AG09319 (cell line): ENCODE measurements at regions not wholly inside any gene's neighbourhood (a gene's known extent, or its start where the extent isn't known, plus 50 kb on each side); places are given as distances from the start of the nearest gene placed in this dataset.

Experiments used
- DNase-seq: peaks from one replicate; pipeline ENCODE4 v3.0.0-alpha.2; 2010; ENCODE audit warnings: low read depth; ENCODE audit errors: extremely low read depth
- TF ChIP-seq, protein P1 (sequence below): IDR thresholded peaks from 2 replicates; pipeline ENCODE4 v1.5.1; 2011; ENCODE audit warnings: low read depth, mild to moderate bottlenecking, inconsistent platforms, low read length, moderate library complexity

DNA sequence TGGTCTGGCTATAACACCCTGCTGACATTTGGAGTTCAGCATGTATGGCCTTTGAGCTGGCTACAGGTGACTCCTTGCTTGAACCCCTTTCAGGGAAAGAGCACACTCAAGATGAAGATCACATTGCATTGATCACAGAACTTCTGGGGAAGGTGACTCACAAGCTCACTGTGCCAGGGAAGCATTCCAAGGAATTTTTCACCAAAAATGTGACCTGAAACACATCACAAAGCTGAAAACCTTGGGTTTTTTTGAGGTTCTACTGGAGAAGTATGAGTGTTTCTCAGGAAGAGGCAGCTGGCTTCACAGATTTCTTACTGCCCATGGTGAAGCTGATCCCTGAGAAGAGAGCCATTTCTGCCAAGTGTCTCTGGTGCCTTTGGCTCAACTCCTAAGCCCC lies 879.0 kb downstream of the CBLN2 start:
- TF ChIP-seq, protein P1, sequence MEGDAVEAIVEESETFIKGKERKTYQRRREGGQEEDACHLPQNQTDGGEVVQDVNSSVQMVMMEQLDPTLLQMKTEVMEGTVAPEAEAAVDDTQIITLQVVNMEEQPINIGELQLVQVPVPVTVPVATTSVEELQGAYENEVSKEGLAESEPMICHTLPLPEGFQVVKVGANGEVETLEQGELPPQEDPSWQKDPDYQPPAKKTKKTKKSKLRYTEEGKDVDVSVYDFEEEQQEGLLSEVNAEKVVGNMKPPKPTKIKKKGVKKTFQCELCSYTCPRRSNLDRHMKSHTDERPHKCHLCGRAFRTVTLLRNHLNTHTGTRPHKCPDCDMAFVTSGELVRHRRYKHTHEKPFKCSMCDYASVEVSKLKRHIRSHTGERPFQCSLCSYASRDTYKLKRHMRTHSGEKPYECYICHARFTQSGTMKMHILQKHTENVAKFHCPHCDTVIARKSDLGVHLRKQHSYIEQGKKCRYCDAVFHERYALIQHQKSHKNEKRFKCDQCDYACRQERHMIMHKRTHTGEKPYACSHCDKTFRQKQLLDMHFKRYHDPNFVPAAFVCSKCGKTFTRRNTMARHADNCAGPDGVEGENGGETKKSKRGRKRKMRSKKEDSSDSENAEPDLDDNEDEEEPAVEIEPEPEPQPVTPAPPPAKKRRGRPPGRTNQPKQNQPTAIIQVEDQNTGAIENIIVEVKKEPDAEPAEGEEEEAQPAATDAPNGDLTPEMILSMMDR = no peak
- DNase-seq = no peak

DNA sequence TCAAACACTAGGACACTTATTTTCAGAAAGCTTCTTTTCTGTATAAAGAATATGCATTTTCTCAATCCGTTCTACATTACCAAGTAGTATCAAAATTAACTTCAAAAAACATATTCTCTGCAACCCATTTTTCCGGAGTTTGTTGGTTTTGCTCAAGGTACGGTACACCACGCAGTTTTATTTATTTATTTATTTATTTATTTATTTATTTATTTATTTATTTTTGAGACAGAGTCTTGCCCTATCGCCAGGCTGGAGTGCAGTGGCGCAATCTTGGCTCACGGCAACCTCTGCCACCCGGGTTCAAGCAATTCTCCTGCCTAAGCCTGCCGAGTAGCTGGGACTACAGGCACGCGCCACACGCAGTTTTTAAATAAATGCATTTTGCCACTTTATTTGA lies 900.3 kb downstream of the CBLN2 start:
- no peak for DNase-seq
- TF ChIP-seq, protein P1 = no peak

DNA sequence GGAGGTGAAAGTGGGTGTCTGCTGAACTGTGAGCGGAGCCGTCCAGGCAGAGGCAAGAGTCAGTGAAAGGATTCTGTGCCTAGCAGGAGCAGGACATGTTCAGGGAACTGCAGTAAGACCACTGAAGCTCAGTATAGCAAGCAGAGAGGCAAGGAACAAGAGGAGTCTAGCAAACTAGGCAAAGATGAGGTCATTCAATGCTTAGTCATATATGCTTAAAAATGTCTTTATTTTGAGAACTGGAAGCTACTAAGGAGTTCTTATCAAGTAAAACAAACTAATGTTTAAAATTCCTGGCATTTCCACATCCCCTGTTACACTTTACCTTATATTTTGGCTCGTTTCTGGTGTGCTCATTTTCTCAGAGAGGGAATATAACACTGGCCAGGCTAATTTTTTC lies 913.4 kb downstream of the CBLN2 start:
- DNase-seq = no peak
- TF ChIP-seq, protein P1 = no peak

DNA sequence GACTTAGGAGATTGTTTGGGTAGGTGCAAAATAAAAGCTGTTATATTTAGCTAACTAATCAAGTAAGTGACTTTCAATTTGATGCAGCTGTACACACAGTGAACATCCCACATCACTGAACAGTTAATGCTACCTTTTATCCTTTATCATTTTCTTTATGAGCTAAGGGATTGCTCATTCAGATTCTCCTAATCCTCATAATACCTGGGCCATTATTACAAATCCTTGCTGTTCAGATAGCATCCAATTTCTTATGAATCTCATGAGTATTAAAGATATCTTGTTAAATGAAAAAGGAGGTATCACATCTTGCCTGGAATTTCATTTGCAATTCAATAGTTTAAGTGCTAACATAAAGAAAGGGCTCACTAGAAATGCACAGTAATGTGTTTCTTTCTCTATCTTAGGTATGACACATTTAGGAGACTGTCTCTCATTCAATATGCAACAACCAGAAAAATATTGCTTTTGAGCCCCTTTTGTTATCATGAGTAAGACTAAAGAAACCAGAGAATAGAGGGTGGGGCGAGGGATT lies 918.5 kb downstream of the CBLN2 start:
- DNase-seq = no peak
- TF ChIP-seq, protein P1 = no peak

DNA sequence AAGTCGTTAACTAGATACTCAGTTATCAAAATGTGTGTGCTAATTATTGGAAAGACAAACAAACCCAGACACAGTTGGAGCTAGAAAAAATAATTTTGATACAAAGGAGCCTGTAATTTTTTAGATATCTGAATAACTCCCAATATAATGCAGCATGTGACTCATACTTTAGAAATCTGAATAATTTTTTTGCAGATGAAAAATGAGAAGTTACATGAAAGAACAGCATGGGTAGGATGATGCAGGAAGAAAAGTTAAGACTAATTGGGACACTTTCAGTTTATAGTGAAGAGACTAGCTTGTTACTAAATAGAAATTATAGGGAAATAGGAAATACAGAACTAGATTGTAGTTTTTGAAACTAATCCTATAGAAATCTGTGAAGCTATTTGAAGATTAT lies 945.8 kb downstream of the CBLN2 start:
- TF ChIP-seq, protein P1 = no peak

DNA sequence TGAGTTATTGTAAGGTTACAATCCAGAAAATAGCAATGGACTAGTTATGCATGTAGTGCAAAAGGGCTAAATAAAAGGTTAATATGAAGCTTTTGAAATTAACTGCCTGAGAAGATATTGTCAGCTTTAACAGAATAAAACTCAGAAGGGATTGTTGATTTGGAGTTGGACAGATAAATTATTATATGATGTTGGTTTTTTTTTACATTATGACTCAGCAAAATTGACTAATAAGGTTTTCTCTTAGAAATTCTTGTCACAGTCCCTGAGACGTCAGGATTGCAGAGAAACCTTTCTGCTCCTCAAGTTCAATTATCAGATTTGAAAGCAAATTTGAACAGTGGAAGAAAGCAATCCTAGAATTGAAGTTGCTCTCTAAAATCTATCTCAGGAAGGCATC lies 946.9 kb downstream of the CBLN2 start:
- TF ChIP-seq, protein P1 = no peak
- no peak for DNase-seq

More for the DNA sequence above, 945.8 kb downstream of the CBLN2 start:
- no peak for DNase-seq

DNA sequence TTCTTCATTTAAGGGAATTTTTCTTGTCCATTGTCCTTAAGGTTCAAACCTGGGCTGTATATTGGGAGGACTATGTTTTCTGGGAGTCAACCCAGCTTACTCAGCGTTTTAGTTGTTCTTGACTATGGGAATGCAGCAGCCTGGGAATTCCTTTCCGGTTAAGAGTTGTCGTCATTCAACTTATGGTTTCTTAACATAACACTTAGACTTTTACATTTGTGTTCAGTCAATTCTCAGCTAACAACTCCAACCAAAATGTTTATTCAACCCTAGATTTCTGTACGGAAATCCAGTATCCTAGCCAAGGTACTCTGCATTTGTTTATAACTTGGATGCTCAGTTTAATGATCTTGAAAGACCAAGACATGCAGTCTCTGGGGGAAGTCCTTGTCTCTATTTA lies 960.9 kb downstream of the CBLN2 start:
- no peak for DNase-seq
- TF ChIP-seq, protein P1 = no peak
